Liver (tissue), 8 donors: ENCODE measurements at regions not wholly inside any gene's neighbourhood (a gene's known extent, or its start where the extent isn't known, plus 50 kb on each side); places are given as distances from the start of the nearest gene placed in this dataset.

Experiments
- DNase-seq: peaks from one replicate; pipeline ENCODE4 v3.0.0-alpha.2; 2017; ENCODE audit warnings: low spot score
- H3K27ac ChIP-seq, 2 donors: one replicate each; pipeline ENCODE4 v1.7.0; 2013; ENCODE audit warnings: inconsistent platforms in 2 of 2, low read length in 2 of 2, control low read depth in 1 of 2, low read depth in 1 of 2, mild to moderate bottlenecking in 1 of 2
- H3K27me3 ChIP-seq, 4 donors: one replicate each; pipeline versions ENCODE4 v1.6.1 to v1.7.0; 2013; ENCODE audit warnings: low read length in 3 of 4, inconsistent platforms in 1 of 4, mild to moderate bottlenecking in 1 of 4, moderate library complexity in 1 of 4; ENCODE audit not compliant: control insufficient read depth in 4 of 4, insufficient read depth in 4 of 4
- H3K36me3 ChIP-seq, 4 donors: one replicate each; pipeline versions ENCODE4 v1.6.1 to v1.7.0; 2013; ENCODE audit warnings: low read length in 3 of 4, mild to moderate bottlenecking in 3 of 4, low read depth in 1 of 4, moderate library complexity in 1 of 4; ENCODE audit not compliant: control insufficient read depth in 4 of 4, insufficient read depth in 3 of 4
- H3K4me1 ChIP-seq, 4 donors: one replicate each; pipeline versions ENCODE4 v1.6.1 to v1.7.0; 2013; ENCODE audit warnings: low read length in 3 of 4, mild to moderate bottlenecking in 3 of 4, moderate library complexity in 1 of 4; ENCODE audit not compliant: control insufficient read depth in 4 of 4, insufficient read depth in 4 of 4
- H3K4me3 ChIP-seq, 3 donors: one replicate each; pipeline versions ENCODE4 v1.6.1 to v1.7.0; 2013; ENCODE audit warnings: low read length in 3 of 3, control low read depth in 1 of 3, low read depth in 1 of 3, mild to moderate bottlenecking in 1 of 3
- H3K9ac ChIP-seq, 2 donors: one replicate each; pipeline ENCODE4 v1.7.0; 2013; ENCODE audit warnings: low read length in 2 of 2, mild to moderate bottlenecking in 2 of 2, moderate library complexity in 2 of 2, control low read depth in 1 of 2, low read depth in 1 of 2
- H3K9me3 ChIP-seq, 4 donors: one replicate each; pipeline versions ENCODE4 v1.6.1 to v1.7.0; 2013; ENCODE audit warnings: low read length in 3 of 4; ENCODE audit not compliant: control insufficient read depth in 4 of 4
- ATF3 ChIP-seq: IDR thresholded peaks from 2 replicates; pipeline ENCODE4 v1.6.1; 2016; ENCODE audit warnings: antibody characterized with exemption
- FOXA1 ChIP-seq: IDR thresholded peaks from 2 replicates; pipeline ENCODE4 v1.6.1; 2016; ENCODE audit warnings: antibody characterized with exemption
- FOXA2 ChIP-seq: IDR thresholded peaks from 2 replicates; pipeline ENCODE4 v1.6.1; 2016; ENCODE audit warnings: antibody characterized with exemption
- GABPA ChIP-seq, 2 donors: IDR thresholded peaks in 1 of 2; conservative IDR thresholded peaks in 1 of 2; 2 replicates each; pipeline ENCODE4 v1.6.1; 2016; ENCODE audit warnings: antibody characterized with exemption in 2 of 2, mild to moderate bottlenecking in 1 of 2, moderate library complexity in 1 of 2
- HNF4A ChIP-seq, 2 donors: conservative IDR thresholded peaks; 2 replicates each; pipeline ENCODE4 v1.6.1; 2016; ENCODE audit warnings: antibody characterized with exemption in 2 of 2, mild to moderate bottlenecking in 2 of 2
- HNF4G ChIP-seq: IDR thresholded peaks from 2 replicates; pipeline ENCODE4 v1.6.1; 2016; ENCODE audit warnings: antibody characterized with exemption
- NR2F2 ChIP-seq: IDR thresholded peaks from 2 replicates; pipeline ENCODE4 v1.6.1; 2016; ENCODE audit warnings: antibody characterized with exemption
- REST ChIP-seq: IDR thresholded peaks from 2 replicates; pipeline ENCODE4 v1.6.1; 2016; ENCODE audit warnings: antibody characterized with exemption, mild to moderate bottlenecking
- RXRA ChIP-seq, 2 donors: IDR thresholded peaks; 2 replicates each; pipeline ENCODE4 v1.6.1; 2017 to 2018; ENCODE audit warnings: antibody characterized with exemption in 2 of 2, mild to moderate bottlenecking in 1 of 2
- SP1 ChIP-seq: IDR thresholded peaks from 2 replicates; pipeline ENCODE4 v1.6.1; 2018; ENCODE audit warnings: antibody characterized with exemption, mild to moderate bottlenecking
- TAF1 ChIP-seq: conservative IDR thresholded peaks from 2 replicates; pipeline ENCODE4 v1.6.1; 2016; ENCODE audit warnings: antibody characterized with exemption, mild to moderate bottlenecking
- YY1 ChIP-seq: IDR thresholded peaks from 2 replicates; pipeline ENCODE4 v1.6.1; 2016; ENCODE audit warnings: antibody characterized with exemption, mild to moderate bottlenecking
- ZBTB33 ChIP-seq: IDR thresholded peaks from 2 replicates; pipeline ENCODE4 v1.6.1; 2016; ENCODE audit warnings: antibody characterized with exemption
- WGBS: extraction: QIAGEN DNeasy Blood & Tissue Kit; methylation state at CpG from one replicate; pipeline ENCODE4 v1.1.7; 2013; 5-methylcytosine and 5-hydroxymethylcytosine counted together
- TF ChIP-seq, protein P1 (sequence below): fragments of 150-350 bp; IDR thresholded peaks from 2 replicates; pipeline ENCODE4 v1.5.1; 2017; ENCODE audit warnings: improper control_type of control experiment, low read depth, low read length; ENCODE audit not compliant: missing input control
- TF ChIP-seq, protein P2 (sequence below): IDR thresholded peaks from 2 replicates; pipeline ENCODE4 v1.6.1; 2016; ENCODE audit warnings: antibody characterized with exemption
- donor health status: healthy.
- donor health status: healthy.
- donor health status: healthy.
- donor health status: healthy.
- donor health status: healthy.

DNA sequence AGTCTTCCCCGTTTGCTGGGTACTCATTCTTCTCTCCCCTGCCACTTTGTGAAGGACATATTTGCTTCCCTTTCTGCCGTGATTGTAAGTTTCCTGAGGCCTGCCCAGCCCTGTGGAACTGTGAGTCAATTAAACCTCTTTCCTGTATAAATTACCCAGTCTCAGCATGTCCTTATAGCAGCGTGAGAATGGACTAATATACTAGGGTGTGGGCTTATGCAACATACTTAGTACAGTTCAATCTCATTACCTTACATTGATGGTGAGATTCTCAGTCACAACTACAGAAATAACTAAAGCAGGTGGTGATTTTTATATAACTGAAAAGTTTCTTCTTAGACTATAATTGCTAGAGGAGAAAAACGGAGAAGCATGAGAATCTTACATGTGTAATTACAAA is 237.9 kb upstream of the MMADHC start:
- TF ChIP-seq HNF4A (conservative IDR thresholded peaks at IDR 0.05): no peak
- no peak for TF ChIP-seq YY1
- Histone ChIP-seq H3K36me3 (no peaks in the 10 kb centered on the region), H3K4me3 (no peak overlapping the region), H3K9ac (no peak overlapping the region), H3K9me3 (peaks cover 0 to 2% (median 0%) of the 10 kb centered on the region in 4 donors), H3K27ac (no peak overlapping the region), H3K4me1 (no peaks in the 10 kb centered on the region), H3K27me3 (no peaks in the 10 kb centered on the region)
- no peak for DNase-seq
- 83% methylated on average over 4 of the region's 4 CpGs for WGBS

DNA sequence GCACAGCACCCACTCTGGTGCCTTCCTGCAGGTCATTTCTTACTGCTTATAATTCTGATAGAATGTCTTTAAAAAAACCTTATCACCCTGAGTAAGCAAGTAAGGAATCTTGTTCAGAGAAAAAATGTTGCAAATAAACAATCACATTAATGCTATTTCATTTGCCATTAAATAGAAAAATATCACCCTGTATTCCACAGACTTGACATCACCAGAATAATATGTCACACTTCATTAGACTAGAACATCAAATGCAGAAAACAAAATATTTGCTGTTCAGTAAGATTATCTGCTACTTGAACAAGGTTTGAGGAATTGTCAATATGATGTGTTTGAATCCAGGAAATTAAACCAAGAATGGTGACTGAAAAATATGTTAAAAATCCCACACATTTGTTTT is 236.6 kb upstream of the MMADHC start:
- Histone ChIP-seq H3K27ac (no peak overlapping the region), H3K36me3 (no peaks in the 10 kb centered on the region), H3K4me1 (no peaks in the 10 kb centered on the region), H3K9me3 (peaks cover 0 to 2% (median 0%) of the 10 kb centered on the region in 4 donors), H3K4me3 (no peak overlapping the region), H3K9ac (no peak overlapping the region), H3K27me3 (no peaks in the 10 kb centered on the region)
- no peak for DNase-seq
- TF ChIP-seq NR2F2 (no peak), ATF3 (no peak), TAF1 (no peak), ZBTB33 (no peak), REST (no peak), HNF4G (no peak), RXRA (IDR thresholded peaks at IDR 0.05) (no peak), SP1 (no peak), FOXA1 (no peak), HNF4A (conservative IDR thresholded peaks at IDR 0.05) (no peak), FOXA2 (no peak)

DNA sequence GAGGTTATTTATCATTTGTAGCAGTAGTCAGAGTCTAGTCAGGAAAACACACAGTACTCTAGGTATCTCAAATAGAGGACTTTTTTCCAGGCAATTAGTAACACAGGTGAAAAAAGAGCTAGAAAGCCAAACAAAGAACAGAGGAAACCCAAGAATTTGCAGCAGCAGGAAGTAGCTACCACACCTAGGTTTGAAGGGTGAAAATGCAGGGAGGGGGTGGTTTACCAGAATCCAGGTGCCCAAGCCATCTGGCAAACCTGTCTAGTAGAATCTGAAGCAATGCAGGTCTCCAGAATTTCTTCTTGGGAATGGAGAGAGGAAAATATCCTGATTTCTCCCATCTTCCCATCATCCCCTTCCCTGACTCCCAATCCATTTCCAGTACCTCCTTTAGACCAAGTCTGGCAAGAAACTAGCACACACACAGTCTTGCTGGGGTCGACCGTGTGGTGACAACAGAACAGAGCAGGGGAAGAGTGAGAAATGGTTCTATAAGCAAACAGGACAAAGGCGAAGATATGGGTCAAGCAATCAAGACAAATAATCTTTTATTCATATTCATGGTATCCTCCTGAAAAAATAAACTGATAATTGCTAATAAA is 231.9 kb upstream of the MMADHC start:
- TF ChIP-seq, protein P1, sequence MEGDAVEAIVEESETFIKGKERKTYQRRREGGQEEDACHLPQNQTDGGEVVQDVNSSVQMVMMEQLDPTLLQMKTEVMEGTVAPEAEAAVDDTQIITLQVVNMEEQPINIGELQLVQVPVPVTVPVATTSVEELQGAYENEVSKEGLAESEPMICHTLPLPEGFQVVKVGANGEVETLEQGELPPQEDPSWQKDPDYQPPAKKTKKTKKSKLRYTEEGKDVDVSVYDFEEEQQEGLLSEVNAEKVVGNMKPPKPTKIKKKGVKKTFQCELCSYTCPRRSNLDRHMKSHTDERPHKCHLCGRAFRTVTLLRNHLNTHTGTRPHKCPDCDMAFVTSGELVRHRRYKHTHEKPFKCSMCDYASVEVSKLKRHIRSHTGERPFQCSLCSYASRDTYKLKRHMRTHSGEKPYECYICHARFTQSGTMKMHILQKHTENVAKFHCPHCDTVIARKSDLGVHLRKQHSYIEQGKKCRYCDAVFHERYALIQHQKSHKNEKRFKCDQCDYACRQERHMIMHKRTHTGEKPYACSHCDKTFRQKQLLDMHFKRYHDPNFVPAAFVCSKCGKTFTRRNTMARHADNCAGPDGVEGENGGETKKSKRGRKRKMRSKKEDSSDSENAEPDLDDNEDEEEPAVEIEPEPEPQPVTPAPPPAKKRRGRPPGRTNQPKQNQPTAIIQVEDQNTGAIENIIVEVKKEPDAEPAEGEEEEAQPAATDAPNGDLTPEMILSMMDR: no peak
- TF ChIP-seq GABPA (IDR thresholded peaks at IDR 0.05 in 1 of 2, conservative IDR thresholded peaks at IDR 0.05 in 1 of 2) (no peak), FOXA2 (no peak), SP1 (no peak), NR2F2 (no peak), FOXA1 (no peak)
- TF ChIP-seq, protein P2, sequence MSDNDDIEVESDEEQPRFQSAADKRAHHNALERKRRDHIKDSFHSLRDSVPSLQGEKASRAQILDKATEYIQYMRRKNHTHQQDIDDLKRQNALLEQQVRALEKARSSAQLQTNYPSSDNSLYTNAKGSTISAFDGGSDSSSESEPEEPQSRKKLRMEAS: no peak
- Histone ChIP-seq H3K9ac (no peak overlapping the region), H3K27me3 (no peaks in the 10 kb centered on the region), H3K4me3 (no peak overlapping the region), H3K27ac (no peak overlapping the region), H3K4me1 (peaks cover 0 to 8% (median 2%) of the 10 kb centered on the region in 4 donors), H3K9me3 (no peaks in the 10 kb centered on the region), H3K36me3 (no peaks in the 10 kb centered on the region)
- no peak for DNase-seq
- WGBS: 88% methylated on average over 3 of the region's 3 CpGs
